Activated T-cell treated with anti-CD3 and anti-CD28 coated beads, Interleukin-2, amount 50 U/mL, for 1 hour (primary cell): ENCODE measurements at regions not wholly inside any gene's neighbourhood (a gene's known extent, or its start where the extent isn't known, plus 50 kb on each side); places are given as distances from the start of the nearest gene placed in this dataset.

Experiments used
- DNase-seq: peaks from one replicate; pipeline ENCODE4 v3.0.0-alpha.2; 2020

DNA sequence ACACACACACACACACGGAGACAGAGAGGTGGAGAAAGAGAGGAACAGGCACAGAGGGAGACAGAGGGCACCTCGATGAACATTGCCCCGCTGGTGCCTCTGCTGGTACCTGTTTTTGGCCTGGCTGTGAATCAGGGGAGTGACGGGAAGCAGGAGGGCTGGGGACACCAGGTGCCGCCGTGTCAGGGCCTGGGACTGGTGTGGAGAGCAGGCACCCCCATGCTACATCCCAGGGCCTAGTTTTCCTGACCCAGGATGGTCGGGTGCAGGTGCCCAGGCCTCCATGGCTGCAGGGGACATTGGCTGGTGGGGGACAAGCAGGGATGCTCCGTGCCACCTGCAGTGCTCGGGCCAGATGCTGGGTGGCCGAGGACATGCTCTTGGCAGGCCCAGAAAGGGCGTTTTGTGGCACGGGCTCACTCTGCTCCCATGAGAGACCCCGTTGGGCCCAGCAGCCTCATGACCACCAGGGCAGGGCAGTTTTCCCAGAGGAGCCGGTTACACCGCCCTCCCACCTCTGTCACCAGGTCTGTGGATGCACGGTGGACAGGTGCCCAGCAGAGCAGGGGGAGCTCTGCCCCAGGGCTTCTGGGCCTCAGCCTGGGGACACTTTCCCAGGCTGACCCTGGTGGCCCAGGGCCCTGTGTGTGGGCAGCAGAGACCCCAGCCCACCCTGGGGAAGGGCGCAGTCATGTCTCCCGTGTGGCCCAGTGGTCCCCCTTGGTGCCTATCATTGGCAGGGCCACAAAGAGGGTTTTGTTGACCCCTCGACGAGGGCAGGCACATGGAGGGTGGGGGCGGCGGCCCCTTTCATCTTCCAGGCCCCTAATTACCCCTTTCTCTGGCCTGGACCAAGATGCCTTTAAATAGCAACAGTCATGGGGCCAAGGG is 207.5 kb upstream of the RTL1 start:
- no peak for DNase-seq

DNA sequence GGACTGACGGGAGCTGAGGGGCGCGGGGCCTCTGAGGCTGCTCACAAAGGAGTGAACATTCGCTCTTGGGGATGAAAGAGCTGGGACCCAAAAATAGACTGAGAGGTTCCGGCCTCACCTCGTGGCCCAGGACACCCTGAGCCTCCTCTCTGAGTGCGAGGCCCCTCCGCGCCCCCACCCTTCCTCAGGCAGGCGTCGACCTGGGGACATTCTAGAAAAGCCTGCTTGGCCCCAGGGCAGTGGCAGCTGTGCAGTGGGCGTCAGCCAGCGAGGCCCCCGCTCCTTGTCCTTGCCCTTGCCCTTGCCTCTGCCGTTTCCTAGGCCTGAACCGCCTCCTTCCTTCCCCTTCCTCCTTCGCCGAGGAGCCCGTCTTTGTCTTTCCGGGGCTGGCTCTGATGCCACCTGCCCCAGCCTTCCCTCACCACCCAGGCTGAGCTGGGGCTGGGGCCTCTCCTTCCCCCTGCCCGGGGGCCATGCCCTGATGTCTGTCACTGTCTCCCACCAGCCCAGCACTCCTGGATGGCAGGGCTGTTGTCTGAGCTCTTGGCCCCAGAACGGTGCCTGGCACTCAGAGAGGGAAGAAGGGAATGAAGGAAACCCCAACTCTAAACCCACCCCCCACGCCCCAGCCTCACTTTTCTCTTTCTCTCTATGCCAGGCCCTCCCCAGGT is 208.2 kb upstream of the RTL1 start:
- DNase-seq = no peak

- DNase-seq = no peak
Observed at GRCh38 chr14:101112351-101113107, 209.0 kb upstream of the RTL1 start.

DNA sequence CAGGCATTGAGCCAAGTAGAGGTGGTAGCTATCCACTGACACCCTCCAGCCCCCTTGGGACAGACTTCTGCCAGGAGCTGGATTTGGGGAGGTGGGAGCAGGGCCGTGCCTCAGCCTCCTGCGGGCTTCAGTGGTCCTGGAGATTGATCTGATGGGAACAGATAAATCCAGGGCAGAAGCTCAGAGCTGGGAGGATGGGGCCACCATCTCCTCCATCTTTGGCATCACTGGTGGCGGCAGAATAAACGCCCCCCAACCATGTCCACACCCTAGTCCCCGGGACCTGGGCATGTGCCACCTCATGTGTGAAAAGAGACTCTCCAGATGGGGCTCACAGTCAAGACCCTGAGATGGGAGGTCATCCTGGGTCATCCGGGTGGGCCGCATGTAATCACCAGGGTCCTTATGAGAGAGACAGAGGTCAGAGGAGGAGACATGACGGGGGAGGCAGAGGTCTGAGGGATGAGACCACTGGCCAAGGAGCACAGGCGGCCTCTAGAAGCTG is 209.6 kb upstream of the RTL1 start:
- DNase-seq = no peak

- DNase-seq = no peak
Observed at GRCh38 chr14:101113835-101114725, 210.6 kb upstream of the RTL1 start.

DNA sequence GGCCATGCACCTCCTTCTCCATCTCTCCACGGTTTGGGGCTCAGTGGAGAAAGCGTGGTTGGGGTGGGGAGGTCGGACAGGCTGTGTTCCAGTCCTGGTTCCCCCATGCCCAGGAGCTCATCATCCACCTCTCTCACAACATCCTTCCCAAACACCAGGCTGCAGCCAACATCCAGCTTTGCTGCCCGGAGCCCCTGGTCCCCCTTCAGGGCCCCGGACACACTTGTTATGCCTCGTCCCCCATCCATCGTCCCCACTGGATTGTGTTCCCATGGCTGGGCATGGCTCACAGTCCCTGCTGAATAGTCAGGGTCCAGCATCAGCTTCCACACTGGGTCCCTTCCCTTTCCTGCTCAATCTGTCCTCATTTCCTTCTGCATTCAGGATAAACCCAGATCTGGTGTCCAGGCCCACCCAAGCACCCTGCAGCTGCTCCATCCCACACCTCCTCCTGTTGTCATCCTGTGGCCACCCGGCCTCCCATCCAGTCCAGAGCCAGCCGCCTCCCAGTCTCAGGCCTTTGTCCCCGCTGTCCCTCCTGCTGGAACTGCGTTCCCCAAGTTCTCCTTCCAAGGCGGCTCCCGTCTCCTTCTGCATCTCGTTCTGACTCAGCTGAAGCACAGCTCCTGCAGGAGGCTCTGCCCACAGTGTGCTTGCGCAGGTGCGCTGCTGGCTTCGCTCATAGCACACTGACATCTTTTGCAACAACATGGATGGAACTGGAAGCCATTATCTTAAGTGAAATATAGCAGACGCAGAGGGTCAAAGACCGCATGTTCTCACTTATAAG is 211.4 kb upstream of the RTL1 start:
- no peak for DNase-seq

DNA sequence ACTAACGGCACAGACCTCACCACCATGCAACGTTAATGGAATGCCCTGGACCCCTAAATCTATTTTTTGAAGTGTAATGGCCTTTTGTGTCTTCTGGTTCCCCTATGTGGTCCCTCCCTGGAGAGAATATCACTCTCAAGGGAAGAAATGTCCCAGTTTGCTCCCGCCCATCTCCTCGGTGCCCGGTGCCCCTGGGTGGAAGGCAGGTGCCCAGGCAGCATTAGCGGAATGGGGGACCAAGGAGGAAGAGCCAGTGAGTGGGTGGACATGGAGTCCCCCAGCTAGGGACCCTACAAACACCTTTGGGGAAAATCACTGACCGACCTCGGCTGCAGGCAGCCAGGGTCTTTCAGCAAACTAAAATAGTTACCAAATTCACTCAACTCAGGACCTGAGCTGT is 212.1 kb upstream of the RTL1 start:
- DNase-seq = no peak

GRCh38 chr14:101116065-101116464 is 212.5 kb upstream of the RTL1 start:
- no peak for DNase-seq

DNA sequence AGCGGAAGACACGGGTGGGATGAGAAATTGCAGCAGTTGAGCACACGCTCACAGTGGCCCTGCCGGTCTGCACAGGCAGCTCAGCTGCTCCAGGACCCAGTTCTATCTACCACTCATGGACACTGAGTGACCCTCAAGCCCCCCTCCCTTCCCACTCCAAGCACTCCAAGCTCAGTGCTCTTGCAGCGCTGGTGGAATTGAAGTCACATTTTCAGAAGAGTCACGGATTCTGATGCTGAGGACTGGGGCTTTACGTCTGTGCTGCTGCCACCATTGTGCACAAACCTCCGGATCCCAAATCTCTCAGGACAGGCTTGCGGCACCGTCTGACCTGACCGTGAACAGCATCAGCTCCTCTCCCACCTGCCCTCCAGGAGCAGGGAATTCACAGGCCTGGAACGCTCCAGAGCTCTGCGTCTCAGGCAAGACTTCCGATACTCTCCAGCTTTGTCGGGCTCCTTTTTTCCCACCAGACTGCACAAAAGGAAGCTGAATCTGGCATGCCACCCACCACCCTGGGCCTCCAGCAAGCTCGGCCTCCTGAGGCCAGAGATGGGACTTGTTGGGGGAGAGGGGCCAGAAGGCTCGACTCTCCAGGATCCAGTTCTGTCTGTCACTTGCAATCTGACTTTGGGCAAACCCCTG is 213.1 kb upstream of the RTL1 start:
- no peak for DNase-seq

DNA sequence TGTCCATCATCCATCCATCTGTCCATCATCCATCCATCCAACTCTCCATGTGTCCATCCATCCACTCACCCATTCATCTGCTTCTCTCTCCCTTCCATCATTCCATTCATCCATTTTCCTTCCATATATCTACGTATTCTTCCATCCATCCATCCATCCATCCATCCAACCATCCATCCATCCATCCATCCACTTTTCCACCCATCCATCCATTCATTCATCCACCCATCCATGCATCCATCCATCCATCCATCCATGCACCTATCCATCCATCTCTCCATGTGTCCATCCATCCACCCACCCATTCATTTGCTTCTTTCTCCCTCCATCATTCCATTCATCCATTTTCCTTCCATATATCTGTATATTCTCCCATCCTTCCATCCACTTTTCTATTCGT is 214.0 kb upstream of the RTL1 start:
- no peak for DNase-seq

GRCh38 chr14:101118233-101118632 is 214.7 kb upstream of the RTL1 start:
- no peak for DNase-seq

DNA sequence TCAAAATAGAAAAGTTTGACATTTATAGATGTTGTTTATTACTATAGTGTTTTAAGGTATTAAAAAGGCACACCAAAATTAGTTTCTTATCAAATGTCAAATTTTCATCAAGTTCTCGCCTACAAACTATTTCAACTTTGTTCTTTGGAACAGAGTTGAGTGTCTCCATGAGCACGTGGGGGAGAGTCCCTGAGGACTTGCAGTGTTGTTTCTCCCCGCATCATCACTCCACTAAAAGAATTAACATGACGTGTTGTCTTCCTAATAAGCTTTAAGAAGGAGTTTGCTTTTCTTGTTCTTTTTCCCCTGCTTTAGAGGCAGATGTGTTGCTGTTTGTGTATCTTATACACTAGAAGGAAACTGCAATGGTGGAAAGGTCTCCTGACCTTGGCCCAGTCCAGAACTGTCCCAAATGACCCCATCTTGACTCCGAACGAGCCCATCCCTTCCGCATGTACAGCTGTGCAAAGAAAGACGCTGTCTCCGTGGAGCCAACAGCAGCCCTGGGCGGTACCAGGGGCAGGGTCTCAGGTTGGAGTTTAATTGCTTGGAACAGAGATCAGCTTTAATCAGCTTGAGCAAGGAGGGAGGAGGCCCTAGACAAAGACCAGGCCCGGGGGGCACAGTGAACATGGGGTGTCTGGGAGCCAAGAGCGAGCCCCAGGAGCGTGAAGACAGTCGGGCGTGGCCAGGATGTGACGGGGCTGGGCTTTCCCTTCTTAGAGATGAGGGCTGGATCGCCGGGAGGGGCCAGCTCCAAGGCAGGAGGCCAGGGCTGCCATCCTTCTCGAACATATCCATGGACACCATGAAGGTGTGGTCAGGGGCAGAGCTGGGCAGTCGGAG is 215.4 kb upstream of the RTL1 start:
- no peak for DNase-seq

- no peak for DNase-seq
Observed at GRCh38 chr14:101119830-101120571, 216.5 kb upstream of the RTL1 start.

DNA sequence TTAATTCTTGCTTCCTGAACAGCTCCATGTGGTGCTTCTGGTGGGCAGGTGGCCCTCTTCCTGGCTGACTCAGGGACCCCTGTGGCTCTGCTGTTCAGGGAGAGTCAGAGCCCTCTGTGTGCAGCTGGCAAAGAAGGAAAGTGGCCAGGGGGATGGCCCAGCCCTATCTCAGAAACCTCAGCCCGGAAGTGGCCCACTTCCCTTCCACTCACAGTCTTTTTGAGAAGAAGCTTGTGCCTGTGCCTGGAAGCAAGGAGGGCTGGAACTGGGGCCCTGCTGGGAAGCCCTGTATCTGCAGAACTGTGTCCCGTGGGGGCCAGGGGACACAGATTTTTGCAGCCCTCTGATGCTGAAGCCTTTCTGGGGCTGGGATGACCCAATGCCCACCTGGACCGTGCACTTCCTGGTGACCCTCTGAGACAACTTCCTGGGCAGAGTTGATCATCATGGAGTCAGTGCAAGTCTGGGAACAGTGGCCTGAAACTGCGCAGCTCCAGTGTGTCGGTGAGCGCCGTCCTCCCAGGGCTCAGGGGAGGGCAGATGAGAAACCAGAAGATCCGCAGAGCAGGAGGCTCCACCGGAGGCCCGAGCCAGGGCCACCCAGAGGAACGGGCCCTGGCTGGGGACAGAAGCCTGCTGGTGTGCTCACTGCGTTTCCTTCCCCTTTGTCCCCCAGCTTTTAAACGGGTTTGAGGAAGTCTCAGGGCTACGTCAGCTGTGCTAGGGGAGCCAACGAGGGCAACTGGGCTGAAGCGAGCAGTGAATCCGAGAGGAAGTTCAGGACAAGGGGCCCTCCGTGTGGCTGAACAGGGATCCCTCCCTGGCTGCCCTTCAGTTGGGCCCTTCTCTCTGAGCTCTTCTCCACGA is 217.4 kb upstream of the RTL1 start:
- DNase-seq = no peak

DNA sequence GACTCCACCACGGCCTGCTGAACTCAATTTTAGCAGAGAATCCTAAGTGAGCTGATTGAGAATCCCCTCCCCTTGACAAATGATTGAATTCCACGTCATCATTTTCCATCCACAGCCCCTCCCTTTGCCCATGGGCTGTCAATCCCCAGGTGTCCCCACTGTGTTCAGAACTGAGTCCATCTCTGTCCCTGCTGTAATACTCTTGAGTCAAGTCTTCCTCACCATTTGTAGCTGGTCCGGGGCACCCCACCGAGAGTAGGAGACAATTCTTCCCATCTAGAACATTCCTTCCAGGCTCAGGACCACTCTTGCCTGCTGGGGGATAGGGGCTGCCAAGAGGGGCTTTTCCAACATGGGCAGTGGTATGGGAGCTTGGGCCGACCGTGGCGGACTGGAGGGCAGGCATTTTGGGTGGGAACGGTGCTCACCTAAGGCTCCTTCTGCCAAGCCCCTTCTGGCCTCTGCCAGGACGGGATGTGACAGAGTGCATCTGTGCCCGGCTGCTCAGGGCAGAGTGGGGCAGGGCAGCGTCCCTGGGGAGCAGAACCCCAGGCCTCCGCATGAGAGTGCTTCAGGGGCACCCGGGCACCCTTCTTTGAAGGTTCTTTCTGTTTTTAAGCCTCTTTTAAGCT is 218.1 kb upstream of the RTL1 start:
- DNase-seq = no peak

DNA sequence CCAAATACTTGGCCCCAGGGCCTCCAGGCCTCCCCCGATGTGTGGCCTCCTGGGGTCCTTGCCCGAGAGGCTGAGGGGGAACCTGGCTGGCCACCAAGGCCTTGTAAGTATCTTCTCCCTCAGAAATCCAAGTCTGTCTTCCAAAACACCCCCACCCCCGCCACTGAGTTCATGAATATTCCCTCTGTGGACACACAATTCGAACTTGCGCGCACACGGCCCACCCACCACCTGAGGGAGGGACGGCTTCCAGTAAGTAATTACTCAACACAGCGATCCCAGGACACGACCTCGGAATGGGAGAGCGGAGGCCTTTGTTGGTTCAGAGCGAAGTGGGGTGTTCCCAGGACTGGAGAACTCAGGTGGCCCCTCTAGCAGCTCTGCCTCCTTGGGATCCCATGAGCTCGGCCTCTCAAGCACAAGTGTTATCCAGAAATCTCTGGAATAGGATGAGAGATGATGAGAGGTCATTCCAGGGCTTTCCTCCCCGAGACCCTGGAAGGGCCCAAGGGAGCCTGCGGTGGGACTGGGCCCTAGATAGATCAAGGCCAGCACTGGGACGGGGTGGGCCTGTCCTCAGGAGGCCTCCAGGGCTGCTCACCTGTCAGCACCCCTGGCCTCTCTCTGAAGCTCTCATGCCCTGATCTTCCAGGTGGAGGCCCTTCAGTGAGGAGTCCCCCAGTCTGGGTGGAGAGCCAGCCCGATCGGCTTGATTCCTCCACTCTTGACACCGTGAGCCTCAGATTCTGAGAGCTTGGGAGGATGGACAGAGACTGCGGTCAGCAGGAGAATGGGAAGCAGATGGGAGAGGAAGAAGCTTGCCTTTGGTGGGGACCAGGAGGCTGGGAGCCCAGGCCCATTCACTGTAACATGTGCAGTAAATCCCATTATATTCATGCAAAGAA is 219.0 kb upstream of the RTL1 start:
- no peak for DNase-seq
